NCI-H1105 (cell line): ENCODE measurements at regions not wholly inside any gene's neighbourhood (a gene's known extent, or its start where the extent isn't known, plus 50 kb on each side); places are given as distances from the start of the nearest gene placed in this dataset.
"Not testable (repeated sequence)": the region's sequence is repeated elsewhere in the genome, so short reads cannot be mapped to it uniquely, and the experiment has no call there.

Source experiments
- DNase-seq: peaks from one replicate; lab custom pipeline; 2025; lab: John Stamatoyannopoulos, UW

DNA sequence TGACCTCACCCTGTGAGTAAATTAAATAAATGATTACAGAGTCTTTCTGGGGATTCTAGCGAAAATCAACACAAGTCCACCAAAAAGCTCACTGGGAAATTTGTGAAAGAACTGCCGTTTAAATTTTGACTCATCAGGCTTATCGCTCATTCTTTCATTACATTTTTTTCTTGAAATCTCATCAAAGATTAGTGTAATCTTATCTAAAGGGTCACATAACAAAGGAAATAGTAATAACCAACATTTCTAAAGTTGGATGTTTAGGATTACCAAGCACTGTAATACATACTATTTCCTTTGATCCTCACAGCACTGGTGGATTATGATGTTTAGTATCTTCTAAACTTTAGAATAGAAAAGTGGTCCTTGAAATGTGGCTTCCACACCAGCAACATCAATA, 111.1 kb upstream of the CBLB start:
- no peak for DNase-seq

DNA sequence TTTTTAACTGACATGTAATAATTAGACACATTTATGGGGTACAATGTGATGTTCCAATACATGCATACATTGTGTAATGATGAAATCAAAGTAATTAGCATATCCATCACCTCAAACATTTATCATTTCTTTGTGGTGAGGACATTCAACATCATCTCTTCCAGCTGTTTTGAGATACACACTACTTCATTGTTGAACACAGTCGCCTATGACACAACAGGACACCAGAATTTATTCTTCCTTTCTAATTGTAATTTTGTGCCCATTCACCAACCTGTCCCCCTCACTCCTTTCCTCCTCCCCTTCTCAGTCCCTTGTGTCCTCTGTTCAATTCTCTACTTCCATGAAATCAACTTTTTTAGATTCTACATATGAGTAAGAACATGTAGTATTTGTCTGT, 113.4 kb upstream of the CBLB start:
- no peak for DNase-seq

DNA sequence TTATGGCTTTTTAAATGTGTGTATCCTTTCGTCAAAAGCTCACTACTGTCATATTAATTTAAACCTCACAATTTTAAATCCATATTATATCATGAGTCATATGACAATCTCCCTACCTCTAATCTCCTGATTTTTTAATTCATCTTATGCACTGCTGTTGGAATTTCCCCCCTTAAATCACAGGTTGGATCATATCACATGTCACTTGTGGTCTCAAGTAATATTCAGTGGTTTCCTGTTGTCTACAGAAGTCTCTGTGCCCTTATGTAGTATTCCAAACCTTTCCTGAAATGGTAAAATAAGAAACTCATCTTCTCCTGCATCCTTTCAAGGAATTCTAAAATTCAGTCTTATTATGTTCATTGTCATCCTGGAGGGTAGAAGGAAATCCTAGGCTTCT, 116.0 kb upstream of the CBLB start:
- DNase-seq: no peak

DNA sequence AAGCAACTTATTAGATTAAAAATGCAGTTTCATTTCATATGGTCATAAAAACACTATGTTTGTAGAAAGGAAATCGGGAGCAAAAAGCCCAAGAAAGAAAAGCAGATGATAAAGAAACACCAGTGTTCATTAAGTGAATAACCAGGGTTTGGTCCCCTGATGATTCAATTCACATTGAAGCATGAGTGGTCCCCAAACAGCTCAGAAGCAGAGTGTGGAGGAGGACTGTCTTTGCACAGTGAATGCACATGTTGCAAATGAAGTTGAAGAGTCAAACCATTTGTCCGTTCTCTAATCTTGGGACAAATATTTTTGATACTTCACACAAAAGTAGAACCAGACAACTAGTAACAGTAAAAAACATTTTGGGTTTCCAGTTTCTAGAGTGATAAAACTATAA, 117.5 kb upstream of the CBLB start:
- not testable (repeated sequence) for DNase-seq

DNA sequence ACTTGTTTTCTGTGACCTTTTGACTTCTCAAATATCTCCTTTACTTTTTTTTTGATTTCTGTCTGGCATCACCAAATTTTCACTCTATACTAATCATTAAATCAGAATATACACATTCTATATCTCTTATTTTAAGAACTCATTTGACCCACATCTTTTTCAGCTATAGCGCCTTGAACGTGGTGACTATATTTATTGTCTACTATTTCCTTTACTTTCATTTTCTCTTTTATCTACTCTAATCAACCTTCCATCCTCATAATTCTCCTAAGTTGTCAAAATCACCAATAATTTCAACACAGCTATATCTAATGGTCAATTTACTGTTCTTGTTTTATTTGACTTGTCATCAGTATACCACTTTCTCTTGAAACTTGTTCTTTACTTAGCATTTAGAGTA, 119.0 kb upstream of the CBLB start:
- no peak for DNase-seq

DNA sequence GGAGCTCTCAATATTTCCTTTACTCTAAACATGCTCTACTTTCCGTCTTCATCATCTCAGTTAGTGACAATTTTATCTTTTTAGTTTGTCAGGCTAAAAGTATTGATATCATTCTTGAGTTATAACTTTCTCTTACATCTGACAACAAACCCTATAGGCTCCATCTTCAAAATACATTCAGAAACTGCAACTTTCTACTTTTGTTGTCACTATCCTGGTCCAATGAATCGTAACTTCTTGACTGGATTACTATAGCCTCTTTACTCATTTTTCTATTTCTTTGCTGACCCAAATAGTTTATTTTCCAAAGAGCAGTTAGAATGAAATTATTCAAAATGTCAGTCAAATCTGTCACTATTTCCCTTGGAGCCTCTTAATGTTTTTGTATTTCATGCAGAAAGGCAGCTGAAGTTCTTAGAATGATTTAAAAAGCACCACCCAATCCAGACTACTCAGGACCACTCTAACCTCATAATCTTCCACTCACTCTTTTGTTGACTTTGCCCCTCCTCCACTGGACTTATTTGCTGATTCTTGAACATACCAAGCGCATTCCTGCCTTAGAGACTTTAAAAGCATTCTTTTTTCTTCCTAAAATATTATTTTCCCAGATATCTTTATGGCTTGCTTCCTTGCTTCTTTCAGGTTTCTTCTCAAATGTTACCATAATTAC, 119.9 kb upstream of the CBLB start:
- DNase-seq: no peak

DNA sequence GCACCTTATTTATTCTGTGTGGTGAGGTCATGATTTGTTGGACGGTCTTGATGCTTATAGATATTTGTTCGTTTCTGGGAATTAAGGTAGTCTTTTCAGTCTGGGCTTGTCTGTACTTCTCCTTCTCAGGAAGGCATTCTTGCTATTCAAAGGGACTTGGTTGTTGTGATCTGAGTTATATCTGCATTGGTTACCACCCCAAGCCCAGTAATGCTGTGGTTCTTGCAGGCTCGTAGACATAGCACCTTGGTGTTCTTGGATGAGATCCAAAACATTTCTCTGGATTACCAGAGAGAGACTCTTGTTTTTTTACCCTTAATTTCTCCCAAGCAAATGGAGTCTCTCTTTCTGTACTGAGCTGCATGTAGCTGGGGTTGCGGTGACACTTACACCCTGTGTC, 128.0 kb upstream of the CBLB start:
- DNase-seq: no peak

DNA sequence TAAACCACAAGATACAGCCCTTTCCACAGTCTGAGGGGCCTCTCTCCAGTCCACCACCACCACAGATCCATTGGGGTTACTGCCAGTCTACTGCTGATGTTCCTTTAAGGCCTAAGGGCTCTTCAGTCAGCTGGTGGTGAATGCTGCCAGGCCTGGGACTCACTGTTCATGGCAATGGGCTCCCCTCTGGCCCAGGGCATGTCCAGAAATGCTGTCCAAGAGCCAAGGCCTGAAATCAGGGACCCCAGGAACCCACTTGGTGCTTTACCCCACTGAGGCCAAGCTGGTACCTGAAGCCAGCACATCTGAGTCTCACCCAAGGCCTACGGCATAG, 128.6 kb upstream of the CBLB start:
- no peak for DNase-seq

DNA sequence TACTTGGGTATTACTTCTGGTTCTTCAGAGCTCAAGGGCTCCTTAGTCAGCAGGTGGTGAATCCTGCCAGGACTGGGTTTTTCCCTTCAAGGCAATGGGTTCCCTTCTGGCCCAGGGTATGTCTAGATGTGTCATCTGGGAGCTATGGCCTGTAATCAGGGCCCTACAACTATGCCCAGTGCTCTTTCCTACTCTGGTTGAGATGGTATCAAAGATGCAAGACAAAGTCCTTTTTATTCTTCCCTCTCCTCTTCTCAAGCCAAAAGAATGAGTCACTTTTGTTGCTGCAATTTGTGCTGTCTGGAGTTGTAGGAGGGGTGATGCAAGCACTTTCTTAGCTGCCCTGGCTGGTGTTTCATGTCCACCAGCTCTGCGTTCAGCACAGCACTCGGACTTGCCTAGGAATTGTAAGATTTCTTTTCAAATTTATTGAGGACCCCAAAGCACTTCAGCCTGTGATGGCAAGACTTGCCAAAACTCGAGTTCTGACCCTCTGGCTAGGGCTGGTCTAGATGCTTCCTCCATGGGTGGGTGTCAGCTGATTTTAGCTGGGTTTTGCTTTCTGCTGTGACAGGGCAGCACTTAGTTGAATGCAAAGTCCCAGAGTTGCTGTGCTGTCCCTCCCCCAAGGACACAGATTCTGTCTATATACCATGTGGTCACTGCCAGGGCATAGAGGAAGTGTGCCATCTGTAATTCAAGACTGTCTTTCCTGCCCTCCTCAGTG, 129.2 kb upstream of the CBLB start:
- no peak for DNase-seq

DNA sequence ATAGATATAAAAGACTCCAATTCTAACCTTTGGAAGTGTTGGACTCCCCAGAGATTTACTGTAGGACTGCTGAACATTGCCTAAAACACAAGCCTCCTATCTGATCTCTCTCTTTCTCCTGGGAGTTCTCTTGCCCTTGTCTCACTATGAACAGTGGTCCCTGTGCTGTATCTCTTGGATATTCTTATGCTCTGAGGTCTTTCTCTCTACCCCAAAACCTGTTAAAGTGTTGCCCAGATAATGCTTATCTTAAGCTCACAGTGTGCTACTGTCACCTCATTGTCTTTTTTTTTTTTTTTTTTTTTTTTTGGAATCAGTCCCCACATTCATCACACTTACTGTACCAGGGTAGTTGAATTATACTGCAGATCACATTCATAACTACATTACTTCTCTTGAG, 131.0 kb upstream of the CBLB start:
- no peak for DNase-seq

DNA sequence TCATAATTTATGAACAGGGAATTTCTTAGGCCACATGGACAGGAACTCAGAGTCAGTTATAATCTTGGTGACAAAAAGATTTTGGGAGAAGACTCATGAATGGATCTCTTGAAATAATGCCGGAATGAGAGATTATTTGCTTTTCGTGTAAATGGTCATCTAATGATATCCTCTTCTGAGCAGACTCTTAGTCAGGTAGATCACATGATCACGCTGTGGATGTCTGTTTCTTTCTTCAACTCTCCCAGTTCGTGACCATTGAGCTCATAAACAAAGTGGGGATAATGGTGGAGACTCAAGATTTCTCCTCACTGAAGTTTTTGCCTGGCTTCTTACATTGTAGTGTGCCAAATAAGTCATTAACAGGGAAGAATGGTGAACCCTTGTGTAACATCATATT, 133.1 kb upstream of the CBLB start:
- DNase-seq: no peak

DNA sequence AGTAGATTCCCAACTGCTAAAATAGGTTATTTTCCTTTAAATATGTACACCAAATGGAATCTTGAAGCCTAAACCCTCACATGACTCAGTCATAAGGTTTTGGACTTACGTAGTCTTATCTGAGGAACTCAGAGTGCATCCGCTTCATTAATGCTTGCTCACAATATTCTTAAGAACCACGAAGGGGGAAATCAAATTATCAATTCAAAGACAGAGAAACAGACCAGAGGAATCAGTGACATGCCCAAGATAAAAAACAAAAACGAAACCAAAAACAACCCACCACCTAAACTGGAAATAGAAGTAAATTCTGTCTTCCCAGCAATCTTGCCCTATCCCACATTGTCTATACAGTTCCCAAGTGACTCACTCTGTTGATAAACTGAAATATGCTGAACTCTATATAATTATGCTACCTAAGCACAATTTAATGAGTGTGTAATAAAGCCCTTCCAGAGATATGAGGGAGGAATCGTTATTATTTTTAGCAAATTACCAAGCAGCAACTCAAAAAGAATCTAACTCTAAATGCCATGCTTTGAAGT, 135.4 kb upstream of the CBLB start:
- no peak for DNase-seq

DNA sequence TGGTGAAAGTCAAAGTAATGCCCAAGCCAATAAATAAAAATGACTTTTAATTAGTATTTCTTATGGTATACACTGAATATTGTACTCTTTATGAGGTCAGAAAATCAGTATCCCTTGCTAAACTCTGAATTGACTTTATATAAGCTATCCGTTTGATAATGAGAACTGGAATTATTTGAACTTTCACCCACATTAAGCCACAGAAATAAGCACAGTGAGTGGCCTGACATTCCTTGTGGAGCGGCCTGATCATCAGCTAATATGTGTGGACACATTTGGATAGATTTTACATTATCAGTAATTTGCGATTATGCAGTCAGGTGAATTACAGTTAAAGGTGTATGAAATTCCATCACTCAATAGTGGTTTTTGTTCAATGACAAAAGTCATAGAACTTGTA, 136.0 kb upstream of the CBLB start:
- DNase-seq: no peak

DNA sequence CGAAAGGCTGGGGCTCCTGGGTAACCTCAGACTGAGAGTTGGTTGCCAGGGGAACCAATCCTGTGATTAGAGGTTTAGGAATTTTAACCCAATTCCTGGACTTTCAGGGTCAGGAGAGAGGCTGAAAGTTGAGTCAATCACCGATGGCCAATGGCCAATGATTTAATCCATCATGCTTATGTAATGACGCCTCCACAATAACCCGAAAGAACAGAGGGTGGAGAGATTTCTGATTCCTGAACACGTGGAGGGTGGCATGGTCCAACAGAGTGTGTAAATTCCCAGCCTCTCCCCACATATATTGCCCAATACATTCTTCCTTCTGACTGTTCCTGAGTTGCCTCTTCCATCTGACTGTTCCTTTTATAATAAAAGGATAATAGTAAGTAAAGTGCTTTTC, 137.2 kb upstream of the CBLB start:
- DNase-seq: no peak

DNA sequence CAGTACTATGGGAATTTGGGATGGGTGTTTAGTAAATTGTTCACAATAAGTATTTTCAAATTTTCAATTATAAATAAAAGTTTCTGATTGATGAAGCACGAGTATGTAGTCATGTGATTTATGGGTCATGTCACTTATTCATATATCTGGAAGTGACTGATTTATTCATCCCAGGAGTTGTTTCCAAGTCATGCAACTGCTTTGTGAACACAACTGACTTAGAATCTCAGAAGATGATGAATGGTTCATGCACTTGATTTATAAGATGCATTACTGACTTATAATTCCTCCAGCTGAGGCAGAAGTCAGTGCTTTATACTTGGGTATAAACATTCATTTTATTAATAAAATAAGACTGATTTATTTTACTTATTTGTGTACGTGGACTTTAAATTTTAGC, 137.8 kb upstream of the CBLB start:
- no peak for DNase-seq

DNA sequence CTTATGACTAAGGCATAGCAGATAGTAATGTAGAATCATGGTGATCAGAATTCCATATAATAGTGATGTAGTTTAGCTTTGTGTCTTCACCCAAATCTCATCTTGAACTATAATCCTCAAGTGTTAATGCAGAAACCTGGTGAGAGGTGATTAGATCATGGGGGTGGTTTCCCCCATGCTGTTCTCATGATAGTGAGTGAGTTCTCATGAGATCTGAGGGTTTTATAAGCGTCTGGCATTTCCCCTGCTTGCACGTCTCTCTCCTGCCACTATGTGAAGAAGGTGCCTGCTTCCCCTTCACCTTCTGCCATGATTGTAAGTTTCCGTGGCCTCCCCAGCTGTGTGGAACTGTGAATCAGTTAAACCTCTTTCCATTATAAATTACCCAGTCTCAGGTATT, 138.7 kb upstream of the CBLB start:
- no peak for DNase-seq

DNA sequence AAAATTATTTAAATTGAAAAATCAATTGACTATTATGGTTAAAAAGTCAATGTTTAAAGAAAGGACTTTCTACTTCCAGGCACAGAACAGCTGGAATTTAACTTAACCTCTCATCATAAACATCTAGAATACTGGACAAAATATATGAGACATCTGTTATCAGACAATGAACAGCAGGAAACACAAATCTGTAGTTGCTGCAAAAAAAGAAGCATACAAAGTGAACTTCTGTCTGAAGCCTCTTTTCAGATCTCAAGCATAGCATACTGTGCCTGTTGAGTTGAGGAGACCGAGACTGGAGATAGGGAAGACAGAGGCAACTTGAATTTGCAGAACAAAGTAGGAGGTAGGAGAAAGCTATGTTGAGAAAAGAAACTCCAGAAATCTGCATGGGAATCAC, 140.0 kb upstream of the CBLB start:
- DNase-seq: no peak

DNA sequence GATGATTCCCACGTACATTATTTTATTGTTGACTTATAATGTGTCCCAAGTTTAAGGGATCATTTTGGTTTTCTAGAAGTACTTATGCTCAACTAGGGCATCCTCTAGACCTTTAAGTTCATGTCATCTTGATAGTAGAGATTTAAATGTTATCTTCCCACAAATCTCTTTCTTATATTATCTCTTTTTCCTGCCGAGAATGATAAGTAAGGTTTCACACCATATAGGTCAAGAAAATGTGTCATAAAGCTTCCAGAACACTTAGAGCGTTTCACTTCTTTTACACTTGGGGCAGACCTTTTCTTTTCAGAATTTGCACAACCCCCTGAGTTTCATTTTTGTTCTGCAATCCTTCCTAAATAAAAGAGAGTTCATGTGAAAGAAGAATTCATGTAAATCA, 142.0 kb upstream of the CBLB start:
- DNase-seq: no peak

DNA sequence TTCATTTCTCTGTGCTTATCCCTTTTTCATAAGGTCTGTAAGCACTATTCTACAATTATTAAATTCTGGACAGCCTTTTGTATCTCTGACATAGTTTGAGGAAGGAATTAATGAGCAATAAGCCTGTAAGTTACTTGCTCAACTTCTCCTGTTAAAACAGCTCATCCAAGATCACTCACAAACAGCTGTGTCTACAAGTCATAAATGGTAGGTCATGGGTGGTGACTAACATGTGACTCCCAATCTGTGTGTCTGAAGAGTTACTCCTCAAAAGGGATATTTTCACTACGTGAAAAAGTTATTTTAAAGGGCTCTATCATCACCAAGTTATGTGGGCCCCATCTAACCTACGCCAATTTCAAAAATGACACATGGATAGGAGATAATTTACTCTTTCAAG, 145.2 kb upstream of the CBLB start:
- DNase-seq: no peak

DNA sequence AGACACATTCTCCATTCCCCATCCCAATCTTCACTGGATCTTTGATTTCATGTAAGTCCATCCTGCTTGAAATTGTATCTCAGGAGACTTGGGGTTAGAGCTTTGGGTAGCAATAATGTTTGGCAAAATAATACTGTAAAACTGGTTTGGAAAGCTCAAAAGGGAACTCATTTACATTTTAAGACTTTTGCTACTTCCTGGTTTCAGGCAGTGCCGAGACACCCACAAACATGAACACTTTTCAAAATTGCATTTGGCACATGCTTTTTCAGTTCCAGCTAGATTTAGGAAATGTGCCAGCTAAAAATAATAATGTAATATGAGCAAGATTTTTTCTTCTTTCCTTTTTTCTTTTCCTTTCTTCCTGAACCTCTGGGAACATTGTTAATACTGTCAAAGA, 145.7 kb upstream of the CBLB start:
- no peak for DNase-seq

DNA sequence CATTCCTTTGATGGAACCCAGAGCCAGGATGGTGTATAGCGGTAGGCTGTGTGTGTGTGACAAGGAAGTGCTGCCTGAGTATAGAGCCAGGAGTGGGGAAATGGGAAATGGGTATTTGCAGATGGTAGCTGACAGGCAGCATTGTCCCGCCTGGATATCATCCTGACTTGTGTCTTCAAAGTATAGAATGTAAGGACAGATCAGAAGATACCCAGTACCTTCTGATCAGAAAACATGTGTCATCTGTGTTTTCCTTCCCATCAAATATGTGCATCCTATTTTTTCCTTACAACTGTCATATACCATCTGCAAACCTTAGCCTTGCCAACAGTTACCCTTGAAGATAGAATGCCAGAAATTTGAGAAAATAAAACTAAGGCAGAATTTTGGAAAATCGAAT, 146.2 kb upstream of the CBLB start:
- no peak for DNase-seq

DNA sequence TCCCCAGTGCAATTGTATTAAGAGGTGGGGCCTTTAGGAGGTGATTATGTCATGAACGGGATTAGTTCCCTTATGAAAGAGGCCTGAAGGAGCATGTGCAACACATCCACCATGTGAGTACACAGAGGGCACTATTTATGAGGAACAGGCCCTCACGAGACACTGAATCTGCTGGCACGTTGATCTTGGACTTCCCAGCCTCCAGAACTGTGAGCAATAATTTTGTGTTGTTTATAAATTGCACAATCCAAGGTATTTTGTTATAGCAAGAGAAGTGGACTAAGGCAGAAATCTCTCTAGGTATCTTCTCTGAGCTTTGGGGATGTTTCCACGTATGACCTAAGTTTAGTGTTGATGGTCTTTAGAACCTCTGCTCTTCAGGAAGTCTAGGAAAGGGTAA, 149.3 kb upstream of the CBLB start:
- DNase-seq: no peak

DNA sequence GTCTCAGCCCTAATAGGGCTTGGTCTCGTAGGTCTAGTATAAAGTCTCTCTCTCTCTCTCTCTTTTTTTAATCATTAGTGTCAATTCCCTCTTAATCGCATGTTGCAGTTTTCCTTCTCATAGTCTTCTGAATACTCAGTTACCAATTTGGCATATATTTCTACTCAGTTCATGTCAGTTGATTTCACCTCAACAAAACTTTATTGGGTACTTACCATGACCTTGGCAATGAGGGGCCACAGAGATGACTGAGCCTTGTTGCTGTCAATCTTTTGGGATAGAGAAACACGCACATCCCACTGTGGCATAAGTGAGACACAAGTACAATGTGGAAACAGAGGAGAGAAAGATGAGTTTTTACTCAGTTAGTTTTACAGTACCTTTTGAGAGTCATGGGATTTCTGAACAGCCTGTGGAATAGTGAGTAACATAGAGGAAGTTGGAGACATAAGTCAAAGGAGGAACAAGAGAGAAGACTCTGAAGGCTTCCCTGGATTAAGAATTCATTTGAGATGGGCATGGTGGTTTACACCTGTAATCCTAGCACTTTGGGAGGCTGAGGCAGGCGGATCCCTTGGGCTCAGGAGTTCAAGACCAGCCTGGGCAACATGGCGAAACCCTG, 150.2 kb upstream of the CBLB start:
- DNase-seq: no peak

DNA sequence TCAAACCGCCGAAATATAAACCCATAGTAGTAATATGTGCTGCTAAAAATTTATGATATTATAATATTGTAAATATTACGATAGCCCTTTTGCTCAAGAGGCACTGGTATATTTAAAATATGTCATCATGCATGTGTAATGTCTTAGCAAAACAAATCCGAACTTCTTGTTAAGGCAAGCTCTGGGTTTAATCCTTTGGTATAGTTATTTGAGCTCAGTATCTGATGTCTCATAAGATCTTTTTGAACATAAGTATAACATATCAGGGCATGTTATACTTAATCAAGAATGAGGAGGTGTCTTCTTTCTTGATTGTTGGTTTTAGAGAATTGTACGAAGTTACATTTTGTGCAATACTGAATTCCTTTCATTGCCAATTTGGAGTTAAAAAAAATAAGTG, 154.1 kb upstream of the CBLB start:
- no peak for DNase-seq
